H1 (cell line): ENCODE measurements at regions not wholly inside any gene's neighbourhood (a gene's known extent, or its start where the extent isn't known, plus 50 kb on each side); places are given as distances from the start of the nearest gene placed in this dataset.

Source experiments
- CTCF ChIA-PET: fragments of 300-600 bp; sonication (Branson Sonifier 250); formaldehyde crosslinking; loops from one replicate; lab custom pipeline; 2021; ENCODE audit not compliant: partially characterized antibody; lab: Charles Lee
- POLR2A ChIA-PET: fragments of 300-600 bp; sonication (Branson Sonifier 250); formaldehyde crosslinking; loops from one replicate; lab custom pipeline; 2021; ENCODE audit warnings: inconsistent platforms; ENCODE audit not compliant: partially characterized antibody; lab: Charles Lee
- DNase-seq, 2 experiments: peaks; one replicate each; pipeline versions ENCODE4 v3.0.0 to v3.0.0-alpha.2; 2010 to 2022; ENCODE audit warnings: low spot score in 2 of 2, low read depth in 1 of 2, mixed read lengths in 1 of 2
- FAIRE-seq: peaks from 2 replicates; lab custom pipeline; 2011; peaks lifted over from hg19 to GRCh38; lab: Jason Lieb, UNC
- H2AFZ ChIP-seq: 2 replicates; pipeline ENCODE4 v1.8.1; 2012; ENCODE audit warnings: low read length, inconsistent platforms
- H2AK5ac ChIP-seq: 2 replicates; pipeline ENCODE4 v1.6.1; 2013; ENCODE audit warnings: low read depth, low read length
- H2BK120ac ChIP-seq: replicated peaks from 2 replicates; pipeline ENCODE3; 2013; ENCODE audit warnings: low read depth, low read length, inconsistent platforms
- H2BK12ac ChIP-seq: 2 replicates; pipeline ENCODE4 v1.6.1; 2013; ENCODE audit warnings: low read depth, low read length
- H2BK15ac ChIP-seq: 2 replicates; pipeline ENCODE4 v1.6.1; 2013; ENCODE audit warnings: low read length
- H2BK20ac ChIP-seq: 2 replicates; pipeline ENCODE4 v1.6.1; 2013; ENCODE audit warnings: low read length
- H2BK5ac ChIP-seq: 2 replicates; pipeline ENCODE4 v1.6.1; 2013; ENCODE audit warnings: low read depth, low read length
- H3K14ac ChIP-seq: 2 replicates; pipeline ENCODE4 v1.6.1; 2013; ENCODE audit warnings: inconsistent platforms; ENCODE audit not compliant: insufficient read length
- H3K18ac ChIP-seq: 2 replicates; pipeline ENCODE4 v1.6.1; 2013; ENCODE audit warnings: low read length; ENCODE audit errors: extremely low read depth
- H3K23ac ChIP-seq: 2 replicates; pipeline ENCODE4 v1.6.1; 2013; ENCODE audit warnings: inconsistent platforms; ENCODE audit not compliant: insufficient read length
- H3K23me2 ChIP-seq: 2 replicates; pipeline ENCODE4 v1.6.1; 2013; ENCODE audit warnings: low read depth, low read length
- H3K27ac ChIP-seq: 2 replicates; pipeline ENCODE4 v1.6.1; 2011; ENCODE audit warnings: low read depth, low read length, inconsistent platforms
- H3K27me3 ChIP-seq, 4 experiments: replicated peaks in 1 of 4; 1 replicate in 1 of 4; 2 replicates in 3 of 4; pipeline versions ENCODE4 v1.6.1 to v1.8.1; 2011 to 2013; ENCODE audit warnings: low read length in 3 of 4, mild to moderate bottlenecking in 3 of 4, inconsistent platforms in 2 of 4, mixed read lengths in 2 of 4, moderate library complexity in 1 of 4; ENCODE audit not compliant: control insufficient read depth in 3 of 4, insufficient read depth in 3 of 4; ENCODE audit errors: extremely low read depth in 1 of 4
- H3K36me3 ChIP-seq, 4 experiments: 2 replicates each; pipeline versions ENCODE4 v1.6.1 to v1.8.1; 2011 to 2013; ENCODE audit warnings: mild to moderate bottlenecking in 4 of 4, low read length in 3 of 4, moderate library complexity in 2 of 4, control low read depth in 1 of 4, inconsistent platforms in 1 of 4; ENCODE audit not compliant: insufficient read depth in 4 of 4, control insufficient read depth in 2 of 4
- H3K4ac ChIP-seq: replicated peaks from 2 replicates; pipeline ENCODE3; 2013; ENCODE audit warnings: low read length, low read depth, mixed read lengths, inconsistent platforms; ENCODE audit not compliant: insufficient read length
- H3K4me1 ChIP-seq, 4 experiments: replicated peaks in 1 of 4; 1 replicate in 1 of 4; 2 replicates in 3 of 4; pipeline versions ENCODE4 v1.6.1 to v1.8.1; 2011 to 2013; ENCODE audit warnings: low read length in 3 of 4, inconsistent platforms in 2 of 4, mixed read lengths in 1 of 4; ENCODE audit not compliant: insufficient read depth in 4 of 4, control insufficient read depth in 3 of 4
- H3K4me2 ChIP-seq, 2 experiments: 2 replicates each; pipeline versions ENCODE4 v1.6.1 to v1.8.1; 2011 to 2013; ENCODE audit warnings: low read depth in 2 of 2, low read length in 2 of 2, control low read depth in 1 of 2, inconsistent platforms in 1 of 2, mild to moderate bottlenecking in 1 of 2; ENCODE audit not compliant: insufficient read depth in 1 of 2
- H3K4me3 ChIP-seq, 4 experiments: fragments of 200-600, 300-600 bp in 1 of 4; sonication (generic), shearing (Covaris generic), sonication (Bioruptor Twin) in 1 of 4; 2 replicates each; pipeline versions ENCODE4 v1.5.1 to v1.8.1; 2011 to 2016; ENCODE audit warnings: low read length in 4 of 4, low read depth in 3 of 4, control low read depth in 2 of 4, inconsistent platforms in 2 of 4, mild to moderate bottlenecking in 2 of 4, mixed read lengths in 1 of 4, moderate library complexity in 1 of 4; ENCODE audit not compliant: insufficient read depth in 2 of 4; ENCODE audit errors: extremely low read depth in 1 of 4
- H3K56ac ChIP-seq: replicated peaks from 2 replicates; pipeline ENCODE3; 2013; ENCODE audit warnings: low read depth, mild to moderate bottlenecking, mixed read lengths, low read length, inconsistent platforms; ENCODE audit not compliant: insufficient read length
- H3K79me1 ChIP-seq: 2 replicates; pipeline ENCODE4 v1.6.1; 2013; ENCODE audit warnings: low read depth, low read length, control low read depth
- H3K79me2 ChIP-seq, 2 experiments: 2 replicates each; pipeline versions ENCODE4 v1.6.1 to v1.8.1; 2012 to 2013; ENCODE audit warnings: low read length in 2 of 2, mild to moderate bottlenecking in 2 of 2, inconsistent platforms in 1 of 2; ENCODE audit not compliant: insufficient read depth in 2 of 2, control insufficient read depth in 1 of 2
- H3K9ac ChIP-seq, 4 experiments: replicated peaks in 1 of 4; 1 replicate in 1 of 4; 2 replicates in 3 of 4; pipeline versions ENCODE4 v1.6.1 to v1.8.1; 2011 to 2013; ENCODE audit warnings: low read depth in 3 of 4, low read length in 3 of 4, control low read depth in 2 of 4, mild to moderate bottlenecking in 2 of 4, moderate library complexity in 2 of 4, inconsistent platforms in 1 of 4; ENCODE audit errors: extremely low read depth in 1 of 4
- H3K9me3 ChIP-seq, 2 experiments: 2 replicates each; pipeline versions ENCODE4 v1.6.1 to v1.8.1; 2012 to 2013; ENCODE audit warnings: mild to moderate bottlenecking in 2 of 2, moderate library complexity in 2 of 2, control low read depth in 1 of 2, inconsistent platforms in 1 of 2, low read depth in 1 of 2, low read length in 1 of 2, mixed read lengths in 1 of 2; ENCODE audit not compliant: insufficient read depth in 2 of 2
- H4K20me1 ChIP-seq, 2 experiments: replicated peaks in 1 of 2; 2 replicates each; pipeline versions ENCODE3 to v1.8.1; 2011 to 2013; ENCODE audit warnings: inconsistent platforms in 2 of 2, low read length in 2 of 2, mild to moderate bottlenecking in 1 of 2; ENCODE audit not compliant: insufficient read depth in 2 of 2, control insufficient read depth in 1 of 2
- H4K5ac ChIP-seq: 2 replicates; pipeline ENCODE4 v1.6.1; 2013; ENCODE audit warnings: low read length, low read depth, mixed read lengths, inconsistent platforms; ENCODE audit not compliant: insufficient read length
- H4K8ac ChIP-seq: 2 replicates; pipeline ENCODE4 v1.8.0; 2013; ENCODE audit warnings: mild to moderate bottlenecking, moderate library complexity, low read length, inconsistent platforms; ENCODE audit not compliant: insufficient read depth; ENCODE audit errors: extremely low read depth
- H4K91ac ChIP-seq: replicated peaks from 2 replicates; pipeline ENCODE3; 2013; ENCODE audit warnings: low read length, mixed read lengths, inconsistent platforms; ENCODE audit not compliant: insufficient read length
- GABPA ChIP-seq: IDR thresholded peaks from 2 replicates; pipeline ENCODE4 v1.6.1; 2011; ENCODE audit warnings: mild to moderate bottlenecking, low read length, moderate library complexity, borderline replicate concordance; ENCODE audit not compliant: insufficient read depth
- GTF2F1 ChIP-seq: IDR thresholded peaks from 2 replicates; pipeline ENCODE4 v1.6.1; 2012; ENCODE audit warnings: low read depth, low read length, improper control_type of control experiment, borderline replicate concordance
- SAP30 ChIP-seq: fragments of 300-600 bp; sonication (generic); IDR thresholded peaks from 2 replicates; pipeline ENCODE4 v1.7.1; 2012; ENCODE audit warnings: low read length, moderate library complexity, mild to moderate bottlenecking, inconsistent platforms; ENCODE audit not compliant: insufficient read depth, insufficient replicate concordance
- SRF ChIP-seq: IDR thresholded peaks from 2 replicates; pipeline ENCODE4 v1.6.1; 2011; ENCODE audit warnings: mild to moderate bottlenecking, low read depth, low read length, moderate library complexity
- TCF12 ChIP-seq: IDR thresholded peaks from 2 replicates; pipeline ENCODE4 v1.6.1; 2011; ENCODE audit warnings: low read depth, mild to moderate bottlenecking, low read length
- TEAD4 ChIP-seq: IDR thresholded peaks from 2 replicates; pipeline ENCODE4 v1.6.1; 2012; ENCODE audit warnings: low read depth, low read length, inconsistent platforms, mixed read lengths
- USF2 ChIP-seq: IDR thresholded peaks from 2 replicates; pipeline ENCODE4 v1.6.1; 2011; ENCODE audit warnings: low read length, improper control_type of control experiment
- WGBS, 2 experiments: shearing (Covaris generic) in 1 of 2; methylation state at CpG; one replicate each; pipeline versions ENCODE4 v1.1.6 to v1.1.7; 2013 to 2015; ENCODE audit warnings: low lambda C conversion rate in 2 of 2, mixed read lengths in 2 of 2, inconsistent platforms in 1 of 2, low coverage in 1 of 2, missing lambda C conversion rate in 1 of 2; ENCODE audit not compliant: insufficient replicate concordance in 2 of 2, insufficient coverage in 1 of 2, insufficient read length in 1 of 2; ENCODE audit errors: extremely low coverage in 1 of 2, missing lambda C conversion rate in 1 of 2; 5-methylcytosine and 5-hydroxymethylcytosine counted together

- H4K91ac ChIP-seq = no peak overlapping the region
- no peak overlapping the region for H3K27ac ChIP-seq
- no peak overlapping the region for H3K4ac ChIP-seq
- no peak overlapping the region for H2BK120ac ChIP-seq
- no peak for TF ChIP-seq GABPA
- TF ChIP-seq TEAD4 = no peak
- TF ChIP-seq TCF12 = no peak
- no peak for TF ChIP-seq USF2
- no peak for TF ChIP-seq GTF2F1
- no peak for TF ChIP-seq SRF
- TF ChIP-seq SAP30 = no peak
- ChIA-PET POLR2A (no interaction called here), CTCF (interaction anchor here (0.7 to 1.2 kb wide), 3 partner anchors 9 to 63 kb away, joined by 3 to 4 read pairs (median 3); no protein-coding TSS in a partner anchor)
- DNase-seq = peak in 1 of 2 experiments; percentile 41
- H3K9ac ChIP-seq = no peak overlapping the region
- H2AFZ ChIP-seq = no peak overlapping the region
- no peaks in the 10 kb centered on the region for H4K20me1 ChIP-seq
- H3K18ac ChIP-seq = no peak overlapping the region
- FAIRE-seq = no peak
- no peak overlapping the region for H2BK15ac ChIP-seq
- no peaks in the 10 kb centered on the region for H3K79me1 ChIP-seq
- H3K4me3 ChIP-seq = no peak overlapping the region
- WGBS, 2 experiments = 88% methylated on average over 1 of the region's 1 CpG; no CpG with 5 or more reads in 1 of the 2 experiments
- H4K5ac ChIP-seq = no peak overlapping the region
- H4K8ac ChIP-seq = no peak overlapping the region
- H2BK20ac ChIP-seq = no peak overlapping the region
- no peak overlapping the region for H2BK12ac ChIP-seq
- H2AK5ac ChIP-seq = no peak overlapping the region
- no peak overlapping the region for H3K4me2 ChIP-seq
- H3K4me1 ChIP-seq = no peaks in the 10 kb centered on the region
- no peak overlapping the region for H3K23ac ChIP-seq
- H3K36me3 ChIP-seq = no peaks in the 10 kb centered on the region
- H3K14ac ChIP-seq = no peak overlapping the region
- peaks cover 8 to 9% of the 10 kb centered on the region in 2 experiments for H3K9me3 ChIP-seq
- no peak overlapping the region for H2BK5ac ChIP-seq
- no peaks in the 10 kb centered on the region for H3K79me2 ChIP-seq
- no peaks in the 10 kb centered on the region for H3K23me2 ChIP-seq
- H3K27me3 ChIP-seq = no peaks in the 10 kb centered on the region
- H3K56ac ChIP-seq = no peak overlapping the region
These were observed 145.8 kb upstream of the HS6ST1 start for GRCh38 chr2:128464456-128464855.
